ENCODE measurements at regions not wholly inside any gene's neighbourhood (a gene's known extent, or its start where the extent isn't known, plus 50 kb on each side); places are given as distances from the start of the nearest gene placed in this dataset.

- in situ Hi-C loops (cut with MboI; ENCODE audit: low sequenced_read_pairs, unreplicated experiment), result no loop called here
- no peak for DNase-seq (ENCODE audit: low spot score)
- no peak for TF ChIP-seq CTCF (IDR thresholded peaks at IDR 0.05; ENCODE audit: borderline replicate concordance, control extremely low read depth, extremely low read depth, insufficient read depth, missing control alignments)
Measured at GRCh38 chr1:56227401-56227800, 352.0 kb downstream of the PLPP3 start.

- DNase-seq (ENCODE audit: low spot score), result no peak
- in situ Hi-C loops (cut with MboI; ENCODE audit: low sequenced_read_pairs, unreplicated experiment), result no loop called here
- no peak for TF ChIP-seq CTCF (IDR thresholded peaks at IDR 0.05; ENCODE audit: borderline replicate concordance, control extremely low read depth, extremely low read depth, insufficient read depth, missing control alignments)
Measured at GRCh38 chr1:56225964-56226815, 353.2 kb downstream of the PLPP3 start.

GRCh38 chr1:56223968-56224367 lies 355.4 kb downstream of the PLPP3 start:
- TF ChIP-seq CTCF (IDR thresholded peaks at IDR 0.05; ENCODE audit: borderline replicate concordance, control extremely low read depth, extremely low read depth, insufficient read depth, missing control alignments), result no peak
- in situ Hi-C loops (cut with MboI; ENCODE audit: low sequenced_read_pairs, unreplicated experiment), result no loop called here
- DNase-seq (ENCODE audit: low spot score), result no peak

GRCh38 chr1:56222914-56223540 lies 356.3 kb downstream of the PLPP3 start:
- in situ Hi-C loops (cut with MboI; ENCODE audit: low sequenced_read_pairs, unreplicated experiment), result no loop called here
- no peak for DNase-seq (ENCODE audit: low spot score)

GRCh38 chr1:56220021-56220420 lies 359.3 kb downstream of the PLPP3 start:
- in situ Hi-C loops (cut with MboI; ENCODE audit: low sequenced_read_pairs, unreplicated experiment), result no loop called here
- TF ChIP-seq CTCF (IDR thresholded peaks at IDR 0.05; ENCODE audit: borderline replicate concordance, control extremely low read depth, extremely low read depth, insufficient read depth, missing control alignments), result no peak
- no peak for DNase-seq (ENCODE audit: low spot score)

More at GRCh38 chr1:56222914-56223540, 356.3 kb downstream of the PLPP3 start:
- no peak for TF ChIP-seq CTCF (IDR thresholded peaks at IDR 0.05; ENCODE audit: borderline replicate concordance, control extremely low read depth, extremely low read depth, insufficient read depth, missing control alignments)

GRCh38 chr1:56218023-56218422 lies 361.3 kb downstream of the PLPP3 start:
- in situ Hi-C loops (cut with MboI; ENCODE audit: low sequenced_read_pairs, unreplicated experiment), result no loop called here
- no peak for DNase-seq (ENCODE audit: low spot score)
- no peak for TF ChIP-seq CTCF (IDR thresholded peaks at IDR 0.05; ENCODE audit: borderline replicate concordance, control extremely low read depth, extremely low read depth, insufficient read depth, missing control alignments)

Data from GM13976 (cell line).